GM18951 (cell line): ENCODE measurements at regions not wholly inside any gene's neighbourhood (a gene's known extent, or its start where the extent isn't known, plus 50 kb on each side); places are given as distances from the start of the nearest gene placed in this dataset.

ENCODE experiments used
- POLR2A ChIP-seq: IDR thresholded peaks from 4 replicates; pipeline ENCODE4 v1.6.1; 2011; ENCODE audit warnings: mild to moderate bottlenecking; ENCODE audit not compliant: insufficient read length, insufficient read depth; ENCODE audit errors: extremely low read depth
- in situ Hi-C: fragments of 300-500 bp; cut with MboI; formaldehyde crosslinking; loops from one replicate; pipeline ENCODE4 v1.12.0; 2022; ENCODE audit warnings: low sequenced_read_pairs, mixed read lengths, inconsistent platforms; ENCODE audit not compliant: unreplicated experiment

GRCh38 chr3:25883492-25883891, 93.6 kb downstream of the OXSM start:
- in situ Hi-C loops: no loop called here
- no peak for TF ChIP-seq POLR2A

GRCh38 chr3:25884981-25885380, 95.1 kb downstream of the OXSM start:
- TF ChIP-seq POLR2A: no peak
- in situ Hi-C loops: no loop called here

GRCh38 chr3:25885544-25885943, 95.7 kb downstream of the OXSM start:
- in situ Hi-C loops: no loop called here
- no peak for TF ChIP-seq POLR2A

- no peak for TF ChIP-seq POLR2A
- in situ Hi-C loops: no loop called here
These were observed 98.0 kb downstream of the OXSM start for GRCh38 chr3:25887907-25888306.

GRCh38 chr3:25888892-25889524, 99.1 kb downstream of the OXSM start:
- no peak for TF ChIP-seq POLR2A

GRCh38 chr3:25889525-25889917, 99.6 kb downstream of the OXSM start:
- in situ Hi-C loops: no loop called here
- no peak for TF ChIP-seq POLR2A

More at GRCh38 chr3:25888892-25889524, 99.1 kb downstream of the OXSM start:
- in situ Hi-C loops: no loop called here

GRCh38 chr3:25894101-25894500, 104.2 kb downstream of the OXSM start:
- in situ Hi-C loops: no loop called here
- TF ChIP-seq POLR2A: no peak

- in situ Hi-C loops: no loop called here
- TF ChIP-seq POLR2A: no peak
These were observed 105.1 kb downstream of the OXSM start for GRCh38 chr3:25895031-25895430.

GRCh38 chr3:25895443-25895842, 105.6 kb downstream of the OXSM start:
- in situ Hi-C loops: no loop called here
- TF ChIP-seq POLR2A: no peak

GRCh38 chr3:25897019-25897418, 107.1 kb downstream of the OXSM start:
- in situ Hi-C loops: no loop called here
- no peak for TF ChIP-seq POLR2A

GRCh38 chr3:25899352-25900101, 109.6 kb downstream of the OXSM start:
- in situ Hi-C loops: no loop called here
- no peak for TF ChIP-seq POLR2A

GRCh38 chr3:25900161-25900560, 110.3 kb downstream of the OXSM start:
- in situ Hi-C loops: no loop called here
- TF ChIP-seq POLR2A: no peak

- in situ Hi-C loops: no loop called here
- no peak for TF ChIP-seq POLR2A
These were observed 111.9 kb downstream of the OXSM start for GRCh38 chr3:25901796-25902195.

- TF ChIP-seq POLR2A: no peak
- in situ Hi-C loops: no loop called here
These were observed 112.7 kb downstream of the OXSM start for GRCh38 chr3:25902586-25902985.
